ENCODE measurements at regions not wholly inside any gene's neighbourhood (a gene's known extent, or its start where the extent isn't known, plus 50 kb on each side); places are given as distances from the start of the nearest gene placed in this dataset.

GRCh38 chr3:72307438-72308115 is 522.6 kb upstream of the PROK2 start:
- TF ChIP-seq CTCF (IDR thresholded peaks at IDR 0.05; ENCODE audit: control extremely low read depth in 1 of 3, insufficient read depth in 1 of 3, low read depth in 1 of 3, low read length in 3 of 3) (no peak), BRCA1 (IDR thresholded peaks at IDR 0.05; ENCODE audit: low read depth, low read length) (no peak), MAX (IDR thresholded peaks at IDR 0.05) (no peak), SP1 (IDR thresholded peaks at IDR 0.05; ENCODE audit: low read depth, low read length) (no peak), EZH2 (IDR thresholded peaks at IDR 0.05; ENCODE audit: low read depth, low read length, severe bottlenecking) (no peak), GABPA (IDR thresholded peaks at IDR 0.05; ENCODE audit: borderline replicate concordance, insufficient read depth, low read length) (no peak), ZNF274 (IDR thresholded peaks at IDR 0.05; ENCODE audit: borderline replicate concordance, extremely low read depth, low read length) (no peak), POLR2AphosphoS5 (IDR thresholded peaks at IDR 0.05; ENCODE audit: low read depth, low read length) (no peak), ATF3 (IDR thresholded peaks at IDR 0.05; ENCODE audit: insufficient read depth, low read depth, low read length) (no peak), YY1 (IDR thresholded peaks at IDR 0.05; ENCODE audit: low read depth, low read length) (no peak), SUZ12 (IDR thresholded peaks at IDR 0.05; ENCODE audit: low read length) (no peak), POLR2A (IDR thresholded peaks at IDR 0.05; ENCODE audit: control extremely low read depth in 1 of 2, low read depth in 2 of 2, low read length in 2 of 2) (no peak), ATF2 (IDR thresholded peaks at IDR 0.05; ENCODE audit: low read length) (no peak)

Measured in H1 (cell line).